ENCODE measurements at regions not wholly inside any gene's neighbourhood (a gene's known extent, or its start where the extent isn't known, plus 50 kb on each side); places are given as distances from the start of the nearest gene placed in this dataset.

- Histone ChIP-seq H3K27me3 (ENCODE audit: low read length) (no peaks in the 10 kb centered on the region), H3K9me2 (replicated peaks; ENCODE audit: low read length) (no peaks in the 10 kb centered on the region), H3K4me3 (ENCODE audit: low read length) (no peak overlapping the region), H2AFZ (ENCODE audit: low read length) (no peak overlapping the region), H3K9ac (ENCODE audit: low read length) (no peak overlapping the region), H3K4me1 (ENCODE audit: insufficient read depth, low read length) (no peaks in the 10 kb centered on the region; the same call in 1 of the 2 replicates), H3K9me3 (ENCODE audit: low read length) (no peaks in the 10 kb centered on the region), H3K36me3 (ENCODE audit: low read depth, low read length) (no peaks in the 10 kb centered on the region), H3K27ac (ENCODE audit: low read length) (no peak overlapping the region), H4K20me1 (ENCODE audit: low read length) (no peaks in the 10 kb centered on the region), H3F3A (ENCODE audit: low read length, unreplicated experiment) (no peaks in the 10 kb centered on the region), H3K4me2 (ENCODE audit: low read length) (no peak overlapping the region), H3K79me2 (ENCODE audit: low read length) (no peaks in the 10 kb centered on the region)
- ChIA-PET CTCF (no interaction called here), POLR2A (ENCODE audit: unreplicated experiment) (no interaction called here)
- intact Hi-C loops (cut with micrococcal nuclease): no loop called here
- TF ChIP-seq EZH2 (IDR thresholded peaks at IDR 0.05; ENCODE audit: low read length, unreplicated experiment): no peak
- no peak for TF ChIP-seq EZH2phosphoT487 (IDR thresholded peaks at IDR 0.05; ENCODE audit: borderline replicate concordance, low read length)
- TF ChIP-seq CTCF (conservative IDR thresholded peaks at IDR 0.05; ENCODE audit: low read depth, low read length): no peak
- DNase-seq: no peak
- no peak for ATAC-seq
- no TSS peak for BruUV-seq (replicated peaks)
Measured at GRCh38 chr9:88064554-88064953, 73.7 kb downstream of the SPATA31C2 start.

GRCh38 chr9:88060746-88061145, 77.5 kb downstream of the SPATA31C2 start:
- no TSS peak for BruUV-seq (replicated peaks)
- no peak overlapping the region for H3K27ac ChIP-seq (ENCODE audit: low read length)
- no peaks in the 10 kb centered on the region for H3K27me3 ChIP-seq (ENCODE audit: low read length)
- H3K9me3 ChIP-seq (ENCODE audit: low read length): no peaks in the 10 kb centered on the region
- no peaks in the 10 kb centered on the region for H3K36me3 ChIP-seq (ENCODE audit: low read depth, low read length)
- H3K9me2 ChIP-seq (replicated peaks; ENCODE audit: low read length): no peaks in the 10 kb centered on the region
- no peak overlapping the region for H3K4me3 ChIP-seq (ENCODE audit: low read length)
- intact Hi-C loops (cut with micrococcal nuclease): no loop called here
- H4K20me1 ChIP-seq (ENCODE audit: low read length): no peaks in the 10 kb centered on the region
- TF ChIP-seq EZH2phosphoT487 (IDR thresholded peaks at IDR 0.05; ENCODE audit: borderline replicate concordance, low read length) (no peak), CTCF (conservative IDR thresholded peaks at IDR 0.05; ENCODE audit: low read depth, low read length) (no peak), EZH2 (IDR thresholded peaks at IDR 0.05; ENCODE audit: low read length, unreplicated experiment) (no peak)
- no peaks in the 10 kb centered on the region for H3K4me1 ChIP-seq (ENCODE audit: insufficient read depth, low read length)
- no peak overlapping the region for H3K4me2 ChIP-seq (ENCODE audit: low read length)
- H3K79me2 ChIP-seq (ENCODE audit: low read length): no peaks in the 10 kb centered on the region
- ATAC-seq: no peak
- H2AFZ ChIP-seq (ENCODE audit: low read length): no peak overlapping the region
- POLR2A ChIA-PET (ENCODE audit: unreplicated experiment): no interaction called here
- DNase-seq: no peak
- no peak overlapping the region for H3K9ac ChIP-seq (ENCODE audit: low read length)
- no peaks in the 10 kb centered on the region for H3F3A ChIP-seq (ENCODE audit: low read length, unreplicated experiment)
- CTCF ChIA-PET: no interaction called here

- Histone ChIP-seq H3K36me3 (ENCODE audit: low read depth, low read length) (no peaks in the 10 kb centered on the region), H4K20me1 (ENCODE audit: low read length) (no peaks in the 10 kb centered on the region), H3K79me2 (ENCODE audit: low read length) (no peaks in the 10 kb centered on the region), H3K27me3 (ENCODE audit: low read length) (no peaks in the 10 kb centered on the region), H3K4me2 (ENCODE audit: low read length) (no peak overlapping the region), H3F3A (ENCODE audit: low read length, unreplicated experiment) (no peaks in the 10 kb centered on the region), H3K9ac (ENCODE audit: low read length) (no peak overlapping the region), H3K9me2 (replicated peaks; ENCODE audit: low read length) (no peaks in the 10 kb centered on the region), H3K27ac (ENCODE audit: low read length) (no peak overlapping the region), H3K4me1 (ENCODE audit: insufficient read depth, low read length) (no peaks in the 10 kb centered on the region), H3K4me3 (ENCODE audit: low read length) (no peak overlapping the region), H2AFZ (ENCODE audit: low read length) (no peak overlapping the region), H3K9me3 (ENCODE audit: low read length) (no peaks in the 10 kb centered on the region)
- POLR2A ChIA-PET (ENCODE audit: unreplicated experiment): no interaction called here
- ATAC-seq: no peak
- CTCF ChIA-PET: no interaction called here
- no peak for DNase-seq
- BruUV-seq (replicated peaks): no TSS peak
- intact Hi-C loops (cut with micrococcal nuclease): no loop called here
- TF ChIP-seq EZH2 (IDR thresholded peaks at IDR 0.05; ENCODE audit: low read length, unreplicated experiment) (no peak), EZH2phosphoT487 (IDR thresholded peaks at IDR 0.05; ENCODE audit: borderline replicate concordance, low read length) (no peak), CTCF (conservative IDR thresholded peaks at IDR 0.05; ENCODE audit: low read depth, low read length) (no peak)
Measured at GRCh38 chr9:88059469-88059868, 78.8 kb downstream of the SPATA31C2 start.

All from PC-3 (cell line).